ENCODE measurements at regions not wholly inside any gene's neighbourhood (a gene's known extent, or its start where the extent isn't known, plus 50 kb on each side); places are given as distances from the start of the nearest gene placed in this dataset.
A peak's percentile ranks its signal among the peaks of the same experiment; 100 is the strongest.

- H3K4me3 ChIP-seq (ENCODE audit: low read depth in 2 of 2, low read length in 1 of 2) = no peak overlapping the region
- no peaks in the 10 kb centered on the region for H3K36me3 ChIP-seq (replicated peaks in 1 of 2; ENCODE audit: control insufficient read depth in 1 of 2, insufficient read depth in 2 of 2, low read length in 1 of 2)
- H4K20me1 ChIP-seq (ENCODE audit: insufficient read depth) = no peaks in the 10 kb centered on the region
- TF ChIP-seq RXRA (IDR thresholded peaks at IDR 0.05; ENCODE audit: borderline replicate concordance, low read depth) = no peak
- TF ChIP-seq RFX5 (IDR thresholded peaks at IDR 0.05; ENCODE audit: low read length) = no peak
- no peak for TF ChIP-seq NRF1 (IDR thresholded peaks at IDR 0.05; ENCODE audit: low read depth, low read length)
- TF ChIP-seq IRF3 (IDR thresholded peaks at IDR 0.05; ENCODE audit: low read depth, low read length) = no peak
- TF ChIP-seq USF1 (IDR thresholded peaks at IDR 0.05; ENCODE audit: borderline replicate concordance, low read depth) = no peak
- H3F3A ChIP-seq (replicated peaks; ENCODE audit: insufficient read depth) = no peaks in the 10 kb centered on the region
- ChIA-PET CTCF (no interaction called here), POLR2A (no interaction called here)
- no peak overlapping the region for H3K4me2 ChIP-seq
- no peaks in the 10 kb centered on the region for H3K9me2 ChIP-seq
- H3K27me3 ChIP-seq (ENCODE audit: insufficient read depth) = no peaks in the 10 kb centered on the region
- no peak overlapping the region for H3K27ac ChIP-seq (ENCODE audit: low read depth in 2 of 2, low read length in 1 of 2)
- no peaks in the 10 kb centered on the region for H3K79me2 ChIP-seq (ENCODE audit: insufficient read depth)
- no peak overlapping the region for H3K9ac ChIP-seq
- WGBS (ENCODE audit: low lambda C conversion rate) = 0% methylated on average over 1 of the region's 1 CpG
- H3K9me3 ChIP-seq = no peaks in the 10 kb centered on the region
- H2AFZ ChIP-seq (ENCODE audit: low read depth) = no peak overlapping the region
- no peaks in the 10 kb centered on the region for H3K4me1 ChIP-seq (ENCODE audit: control insufficient read depth in 1 of 2, insufficient read depth in 2 of 2, low read depth in 1 of 2, low read length in 1 of 2)
- DNase-seq = no peak
These were observed 1374.9 kb upstream of the CRIM1 start for GRCh38 chr2:34980689-34981088.

GRCh38 chr2:34979148-34979547 lies 1376.4 kb upstream of the CRIM1 start:
- Histone ChIP-seq H3K4me1 (ENCODE audit: control insufficient read depth in 1 of 2, insufficient read depth in 2 of 2, low read depth in 1 of 2, low read length in 1 of 2) (no peaks in the 10 kb centered on the region), H3K36me3 (replicated peaks in 1 of 2; ENCODE audit: control insufficient read depth in 1 of 2, insufficient read depth in 2 of 2, low read length in 1 of 2) (no peaks in the 10 kb centered on the region), H3F3A (replicated peaks; ENCODE audit: insufficient read depth) (no peaks in the 10 kb centered on the region), H3K9me3 (no peaks in the 10 kb centered on the region), H3K9ac (no peak overlapping the region), H3K9me2 (no peaks in the 10 kb centered on the region), H4K20me1 (ENCODE audit: insufficient read depth) (no peaks in the 10 kb centered on the region), H3K27ac (ENCODE audit: low read depth in 2 of 2, low read length in 1 of 2) (no peak overlapping the region), H3K79me2 (ENCODE audit: insufficient read depth) (no peaks in the 10 kb centered on the region), H2AFZ (ENCODE audit: low read depth) (no peak overlapping the region), H3K4me2 (no peak overlapping the region), H3K27me3 (ENCODE audit: insufficient read depth) (no peaks in the 10 kb centered on the region), H3K4me3 (ENCODE audit: low read depth in 2 of 2, low read length in 1 of 2) (peak overlapping the region in 1 of 2 experiments; percentile 15; a peak in 1 of 4 replicates)
- POLR2A ChIA-PET = no interaction called here
- 22% methylated on average over 8 of the region's 8 CpGs for WGBS (ENCODE audit: low lambda C conversion rate)
- peak; percentile 9 for DNase-seq
- CTCF ChIA-PET = interaction anchor here (0.7 kb wide), 2 partner anchors 14 to 996 kb away, joined by 3 read pairs; no protein-coding TSS in a partner anchor
- no peak for TF ChIP-seq EP300 (IDR thresholded peaks at IDR 0.05; ENCODE audit: borderline replicate concordance in 1 of 2, low read depth in 1 of 2, low read length in 1 of 2)
- no peak for TF ChIP-seq FOXM1 (IDR thresholded peaks at IDR 0.05; ENCODE audit: low read depth)
- peak; percentile 22; the same call in 1 of the 2 replicates for TF ChIP-seq CTCF (IDR thresholded peaks at IDR 0.05)

Data from SK-N-SH (cell line).